C4-2B (cell line): ENCODE measurements at regions not wholly inside any gene's neighbourhood (a gene's known extent, or its start where the extent isn't known, plus 50 kb on each side); places are given as distances from the start of the nearest gene placed in this dataset.
"Not testable (repeated sequence)": the region's sequence is repeated elsewhere in the genome, so short reads cannot be mapped to it uniquely, and the experiment has no call there.

Experiments used
- H3K27ac ChIP-seq: fragments of 450-650 bp; 2 replicates; pipeline ENCODE4 v1.5.1; 2017
- ZFX ChIP-seq: fragments of 450-650 bp; IDR thresholded peaks from 2 replicates; pipeline ENCODE4 v1.6.1; 2017
- TF ChIP-seq, protein P1 (sequence below): fragments of 450-650 bp; conservative IDR thresholded peaks from 2 replicates; pipeline ENCODE4 v1.5.1; 2017; ENCODE audit warnings: mild to moderate bottlenecking

DNA sequence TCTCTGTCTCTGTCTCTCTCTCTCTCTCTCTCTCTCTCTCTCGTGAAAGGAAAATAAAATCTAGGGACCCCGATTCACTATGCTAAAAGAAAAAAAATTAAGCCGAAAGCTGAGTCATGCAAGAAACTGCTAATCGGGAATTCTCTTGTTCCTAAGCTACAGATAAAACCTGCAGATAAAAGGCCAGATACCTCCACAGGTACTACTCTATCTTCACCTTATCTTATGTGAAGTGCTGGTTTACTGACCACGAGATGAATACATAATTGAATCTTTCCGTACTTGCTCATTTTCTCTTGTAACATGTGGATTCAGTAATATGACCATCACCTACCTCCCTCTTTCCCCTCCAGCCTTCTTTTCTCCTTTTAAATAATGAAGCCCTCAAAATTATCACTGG is 120.5 kb downstream of the RFX6 start:
- TF ChIP-seq ZFX, result no peak
- TF ChIP-seq, protein P1, sequence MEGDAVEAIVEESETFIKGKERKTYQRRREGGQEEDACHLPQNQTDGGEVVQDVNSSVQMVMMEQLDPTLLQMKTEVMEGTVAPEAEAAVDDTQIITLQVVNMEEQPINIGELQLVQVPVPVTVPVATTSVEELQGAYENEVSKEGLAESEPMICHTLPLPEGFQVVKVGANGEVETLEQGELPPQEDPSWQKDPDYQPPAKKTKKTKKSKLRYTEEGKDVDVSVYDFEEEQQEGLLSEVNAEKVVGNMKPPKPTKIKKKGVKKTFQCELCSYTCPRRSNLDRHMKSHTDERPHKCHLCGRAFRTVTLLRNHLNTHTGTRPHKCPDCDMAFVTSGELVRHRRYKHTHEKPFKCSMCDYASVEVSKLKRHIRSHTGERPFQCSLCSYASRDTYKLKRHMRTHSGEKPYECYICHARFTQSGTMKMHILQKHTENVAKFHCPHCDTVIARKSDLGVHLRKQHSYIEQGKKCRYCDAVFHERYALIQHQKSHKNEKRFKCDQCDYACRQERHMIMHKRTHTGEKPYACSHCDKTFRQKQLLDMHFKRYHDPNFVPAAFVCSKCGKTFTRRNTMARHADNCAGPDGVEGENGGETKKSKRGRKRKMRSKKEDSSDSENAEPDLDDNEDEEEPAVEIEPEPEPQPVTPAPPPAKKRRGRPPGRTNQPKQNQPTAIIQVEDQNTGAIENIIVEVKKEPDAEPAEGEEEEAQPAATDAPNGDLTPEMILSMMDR, result no peak

DNA sequence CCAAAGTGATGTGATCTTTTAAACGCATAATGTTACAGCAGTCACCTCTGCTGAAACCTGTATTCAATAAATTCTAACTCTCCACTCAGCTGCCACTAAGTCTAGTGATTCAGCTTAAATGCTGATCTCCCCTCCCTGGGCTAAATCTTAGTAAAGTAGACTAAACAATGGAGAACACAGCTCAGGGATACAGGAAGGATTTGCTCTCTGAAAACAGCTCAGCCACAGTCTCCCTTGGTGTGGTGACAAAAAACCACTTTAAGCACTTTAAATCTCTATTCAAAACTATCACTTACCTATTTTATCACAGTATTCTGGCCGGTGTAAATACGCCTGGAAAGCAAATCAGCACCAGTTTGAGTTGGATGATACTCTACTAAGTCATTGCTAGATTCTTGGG is 130.6 kb downstream of the RFX6 start:
- TF ChIP-seq, protein P1, result no peak
- no peak for TF ChIP-seq ZFX
- H3K27ac ChIP-seq, result no peak overlapping the region

More for the DNA sequence above, 120.5 kb downstream of the RFX6 start:
- no peak overlapping the region for H3K27ac ChIP-seq

DNA sequence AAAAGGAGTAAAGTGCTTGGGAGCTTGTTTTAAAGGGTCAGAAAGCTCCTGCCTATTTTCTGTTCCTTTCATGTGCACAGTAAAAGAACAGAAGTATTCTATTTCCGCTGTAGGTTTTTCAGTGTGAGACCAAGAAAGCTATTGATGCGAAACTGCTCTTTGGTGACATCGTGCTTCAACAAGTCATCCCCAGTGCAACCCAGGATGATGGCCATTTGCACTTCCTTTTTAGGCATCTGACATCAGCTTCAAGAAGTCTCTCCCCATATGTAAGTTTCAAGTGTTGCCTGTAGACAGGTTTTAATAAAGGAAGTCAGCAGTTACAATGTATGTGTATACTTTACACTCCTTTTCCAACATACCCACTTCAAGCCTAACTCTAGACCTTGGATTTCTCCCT is 131.6 kb downstream of the RFX6 start:
- no peak for TF ChIP-seq ZFX
- TF ChIP-seq, protein P1, result no peak
- no peak overlapping the region for H3K27ac ChIP-seq

DNA sequence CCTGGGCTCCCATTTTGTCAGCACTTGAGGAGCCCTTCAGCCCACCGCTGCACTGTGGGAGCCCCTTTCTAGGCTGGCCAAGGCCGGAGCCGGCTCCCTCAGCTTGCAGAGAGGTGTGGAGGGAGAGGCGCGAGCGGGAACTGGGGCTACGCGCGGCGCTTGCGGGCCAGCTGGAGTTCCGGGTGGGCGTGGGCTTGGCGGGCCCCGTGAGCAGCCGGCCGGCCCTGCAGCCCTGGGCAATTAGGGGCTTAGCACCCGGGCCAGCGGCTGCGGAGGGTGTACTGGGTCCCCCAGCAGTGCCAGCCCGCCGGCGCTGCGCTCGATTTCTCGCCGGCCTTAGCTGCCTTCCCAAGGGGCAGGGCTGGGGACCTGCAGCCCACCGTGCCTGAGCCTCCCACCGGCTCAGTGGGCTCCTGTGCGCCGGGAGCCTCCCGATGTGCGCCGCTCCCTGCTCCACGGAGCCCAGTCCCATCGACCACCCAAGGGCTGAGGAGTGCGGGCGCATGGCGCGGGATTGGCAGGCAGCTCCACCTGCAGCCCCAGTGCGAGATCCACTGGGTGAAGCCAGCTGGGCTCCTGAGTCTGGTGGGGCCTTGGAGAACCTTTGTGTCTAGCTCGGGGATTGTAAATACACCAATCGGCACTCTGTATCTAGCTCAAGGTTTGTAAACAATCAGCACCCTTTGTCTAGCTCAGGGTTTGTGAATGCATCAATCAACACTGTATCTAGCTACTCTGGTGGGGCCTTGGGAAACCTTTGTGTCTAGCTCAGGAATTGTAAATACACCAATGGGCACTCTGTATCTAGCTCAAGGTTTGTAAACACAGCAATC is 137.8 kb downstream of the RFX6 start:
- not testable (repeated sequence) for H3K27ac ChIP-seq

DNA sequence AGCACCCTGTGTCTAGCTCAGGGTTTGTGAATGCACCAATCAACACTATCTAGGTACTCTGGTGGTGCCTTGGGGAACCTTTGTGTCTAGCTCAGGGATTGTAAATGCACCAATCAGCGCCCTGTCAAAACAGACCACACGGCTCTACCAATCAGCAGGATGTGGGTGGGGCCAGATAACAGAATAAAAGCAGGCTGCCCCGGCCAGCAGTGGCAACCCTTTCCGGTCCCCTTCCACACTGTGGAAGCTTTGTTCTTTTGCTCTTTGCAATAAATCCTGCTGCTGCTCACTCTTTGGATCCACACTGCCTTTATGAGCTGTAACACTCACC is 138.4 kb downstream of the RFX6 start:
- H3K27ac ChIP-seq, result not testable (repeated sequence)

DNA sequence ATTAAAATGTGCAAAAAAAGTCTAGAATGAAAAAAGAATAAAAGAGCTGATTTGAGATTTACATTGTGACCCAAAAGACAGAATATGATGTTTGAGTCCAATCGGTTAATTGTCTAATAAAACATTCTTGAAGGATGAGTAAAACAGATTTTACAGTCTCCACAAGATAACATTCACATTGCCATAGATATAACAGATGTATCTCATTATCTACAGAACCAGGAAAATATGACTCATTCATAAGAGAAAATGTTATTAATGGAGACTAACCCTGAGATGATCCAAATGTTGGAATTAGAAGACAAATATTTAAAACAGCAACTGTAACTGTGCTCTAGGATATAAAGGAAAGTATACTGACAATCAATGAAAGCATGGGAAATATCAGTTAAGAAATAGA is 141.7 kb downstream of the RFX6 start:
- TF ChIP-seq, protein P1, result no peak
- TF ChIP-seq ZFX, result no peak
- H3K27ac ChIP-seq, result no peak overlapping the region

DNA sequence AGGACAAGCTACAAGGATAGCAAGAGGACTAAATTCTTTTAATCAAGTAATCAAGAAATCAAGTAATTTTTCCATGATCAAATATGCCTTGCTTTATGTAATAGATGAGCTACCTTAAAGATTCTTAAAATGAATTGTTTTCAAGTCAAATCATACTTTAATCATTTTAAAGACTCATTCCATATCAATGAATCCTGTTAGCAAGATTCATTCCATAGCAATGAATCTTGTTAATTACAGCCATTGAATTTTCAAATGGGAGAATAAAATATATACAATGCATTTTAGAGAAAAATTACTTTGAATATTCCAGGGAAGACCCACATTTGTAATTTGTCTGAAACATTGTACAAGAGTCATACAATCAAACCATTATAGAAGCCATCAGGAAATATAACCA is 145.7 kb downstream of the RFX6 start:
- no peak overlapping the region for H3K27ac ChIP-seq
- no peak for TF ChIP-seq ZFX
- TF ChIP-seq, protein P1, result no peak

DNA sequence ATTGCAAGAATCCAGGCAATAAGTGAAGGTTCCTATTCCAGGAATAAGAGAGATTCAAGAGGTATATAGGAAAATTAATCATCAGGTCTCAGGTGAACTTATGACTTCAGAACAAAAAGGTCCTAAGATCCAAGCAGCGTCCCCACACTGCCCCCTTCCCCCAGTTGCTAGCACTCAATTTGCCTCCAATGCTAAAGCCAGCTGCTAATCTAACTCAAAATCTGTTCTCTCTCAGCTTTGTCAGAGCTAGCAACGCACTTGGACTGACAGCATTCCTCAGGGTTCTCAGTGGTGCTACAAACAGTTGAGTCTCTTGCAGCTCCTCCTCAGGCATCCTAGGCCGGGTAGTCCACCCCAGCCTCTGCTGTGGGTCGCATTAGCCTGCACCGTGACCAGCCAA is 148.3 kb downstream of the RFX6 start:
- no peak for TF ChIP-seq ZFX
- TF ChIP-seq, protein P1, result no peak
- no peak overlapping the region for H3K27ac ChIP-seq
